ENCODE measurements at regions not wholly inside any gene's neighbourhood (a gene's known extent, or its start where the extent isn't known, plus 50 kb on each side); places are given as distances from the start of the nearest gene placed in this dataset.

- in situ Hi-C loops (cut with MboI; ENCODE audit: low pct_unique_long_range_greater_than_20kb, low sequenced_read_pairs, unreplicated experiment), result no loop called here
- DNase-seq (ENCODE audit: low spot score), result no peak
- TF ChIP-seq CTCF (IDR thresholded peaks at IDR 0.05; ENCODE audit: extremely low read depth, insufficient read depth, missing control alignments), result no peak
These were observed 1215.4 kb upstream of the USP15 start for GRCh38 chr12:61044766-61045165.

- no peak for TF ChIP-seq CTCF (IDR thresholded peaks at IDR 0.05; ENCODE audit: extremely low read depth, insufficient read depth, missing control alignments)
- DNase-seq (ENCODE audit: low spot score), result no peak
- in situ Hi-C loops (cut with MboI; ENCODE audit: low pct_unique_long_range_greater_than_20kb, low sequenced_read_pairs, unreplicated experiment), result no loop called here
These were observed 1189.4 kb upstream of the USP15 start for GRCh38 chr12:61070640-61071414.

GRCh38 chr12:61072717-61073116, 1187.5 kb upstream of the USP15 start:
- TF ChIP-seq CTCF (IDR thresholded peaks at IDR 0.05; ENCODE audit: extremely low read depth, insufficient read depth, missing control alignments), result no peak
- in situ Hi-C loops (cut with MboI; ENCODE audit: low pct_unique_long_range_greater_than_20kb, low sequenced_read_pairs, unreplicated experiment), result no loop called here
- DNase-seq (ENCODE audit: low spot score), result no peak

- in situ Hi-C loops (cut with MboI; ENCODE audit: low pct_unique_long_range_greater_than_20kb, low sequenced_read_pairs, unreplicated experiment), result no loop called here
- no peak for TF ChIP-seq CTCF (IDR thresholded peaks at IDR 0.05; ENCODE audit: extremely low read depth, insufficient read depth, missing control alignments)
- no peak for DNase-seq (ENCODE audit: low spot score)
These were observed 1165.1 kb upstream of the USP15 start for GRCh38 chr12:61095111-61095510.

GRCh38 chr12:61098031-61098580, 1162.1 kb upstream of the USP15 start:
- DNase-seq (ENCODE audit: low spot score), result no peak
- TF ChIP-seq CTCF (IDR thresholded peaks at IDR 0.05; ENCODE audit: extremely low read depth, insufficient read depth, missing control alignments), result no peak
- in situ Hi-C loops (cut with MboI; ENCODE audit: low pct_unique_long_range_greater_than_20kb, low sequenced_read_pairs, unreplicated experiment), result no loop called here

GRCh38 chr12:61107118-61107517, 1153.1 kb upstream of the USP15 start:
- DNase-seq (ENCODE audit: low spot score), result no peak
- TF ChIP-seq CTCF (IDR thresholded peaks at IDR 0.05; ENCODE audit: extremely low read depth, insufficient read depth, missing control alignments), result no peak
- in situ Hi-C loops (cut with MboI; ENCODE audit: low pct_unique_long_range_greater_than_20kb, low sequenced_read_pairs, unreplicated experiment), result no loop called here
